HG02885 (cell line): ENCODE measurements at regions not wholly inside any gene's neighbourhood (a gene's known extent, or its start where the extent isn't known, plus 50 kb on each side); places are given as distances from the start of the nearest gene placed in this dataset.
A peak's percentile ranks its signal among the peaks of the same experiment; 100 is the strongest.

Experiments
- ATAC-seq: cut with Tn5 transposase; IDR thresholded peaks from one replicate; pipeline ENCODE4 v1.9.1; 2021; ENCODE audit warnings: mild to moderate bottlenecking; ENCODE audit not compliant: unreplicated experiment, poor library complexity

- ATAC-seq = no peak
Observed at GRCh38 chr10:56782503-56782902, 421.4 kb upstream of the ZWINT start.

DNA sequence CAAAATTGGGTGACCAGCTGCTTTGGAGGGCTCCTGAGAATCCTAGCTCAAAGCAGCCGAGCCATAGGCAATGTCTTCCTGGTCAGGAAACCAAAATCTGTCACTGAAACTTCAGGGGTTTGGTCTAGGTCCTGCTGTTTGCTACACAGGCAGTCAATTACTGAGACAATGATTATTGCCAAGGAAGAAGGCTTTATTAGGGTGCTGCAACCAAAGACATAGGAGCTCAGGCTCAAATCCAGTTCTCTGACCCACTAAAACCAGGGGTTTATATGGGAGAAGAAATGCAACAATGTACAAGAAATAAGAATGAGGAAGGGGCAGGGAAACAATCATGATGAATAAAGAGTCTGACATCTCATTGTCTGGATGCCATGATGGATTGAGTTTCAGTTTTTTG lies 410.3 kb upstream of the ZWINT start:
- ATAC-seq = no peak

DNA sequence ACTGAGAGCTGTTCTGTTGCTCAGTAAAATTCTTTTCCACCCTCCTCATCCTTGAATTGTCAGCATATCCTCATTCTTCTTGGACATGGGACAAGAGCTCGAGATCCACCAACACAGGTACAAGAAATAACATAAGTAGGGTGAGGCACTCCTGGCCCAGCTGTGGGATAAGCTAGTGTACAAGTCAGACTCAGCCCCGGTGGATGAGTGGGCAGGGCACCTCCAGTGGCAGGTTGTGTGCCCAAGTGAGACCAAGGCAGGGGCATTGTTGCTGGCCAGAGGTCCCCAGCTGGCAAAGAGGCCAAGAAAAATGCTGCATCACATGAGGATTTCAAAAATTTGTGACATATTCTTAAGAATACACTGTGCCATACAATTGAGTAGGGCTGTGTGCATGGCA lies 402.0 kb upstream of the ZWINT start:
- no peak for ATAC-seq

DNA sequence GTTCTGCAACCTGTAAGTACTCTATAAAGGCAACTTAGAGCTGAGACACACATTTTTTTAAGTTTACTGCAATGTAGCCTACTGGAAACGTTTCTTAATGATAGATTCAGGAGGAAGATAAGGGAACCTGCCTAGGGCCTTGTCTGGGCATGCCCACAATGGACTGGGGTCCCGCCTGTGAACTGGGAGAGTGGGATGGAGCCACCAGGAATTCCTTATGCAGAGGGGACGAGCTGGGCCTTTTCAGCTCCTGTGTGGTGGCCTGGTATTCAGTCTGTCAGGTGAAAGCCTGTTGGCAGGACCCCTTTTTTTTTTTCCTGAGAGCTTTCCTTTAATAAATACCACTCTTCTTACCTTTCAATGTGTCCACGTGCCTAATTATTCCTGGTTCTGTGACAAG lies 384.4 kb upstream of the ZWINT start:
- ATAC-seq = no peak

DNA sequence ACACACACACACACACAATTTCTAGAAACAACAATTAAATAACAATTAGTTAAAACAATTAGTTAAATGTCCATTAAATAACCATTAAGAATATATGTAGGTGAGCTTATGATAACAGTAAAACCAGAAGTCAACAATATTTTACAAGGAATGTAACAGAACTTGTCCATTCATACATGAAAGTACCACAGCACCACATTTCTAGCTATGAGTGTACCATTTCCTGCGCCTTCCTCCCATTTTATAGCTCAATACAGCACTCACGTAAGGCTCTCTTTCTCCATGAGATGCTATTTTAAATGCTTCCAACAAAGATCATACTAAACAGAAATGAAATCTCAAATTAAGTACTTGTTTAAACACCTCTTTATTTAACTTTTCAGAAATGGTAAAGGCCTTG lies 367.3 kb upstream of the ZWINT start:
- no peak for ATAC-seq

DNA sequence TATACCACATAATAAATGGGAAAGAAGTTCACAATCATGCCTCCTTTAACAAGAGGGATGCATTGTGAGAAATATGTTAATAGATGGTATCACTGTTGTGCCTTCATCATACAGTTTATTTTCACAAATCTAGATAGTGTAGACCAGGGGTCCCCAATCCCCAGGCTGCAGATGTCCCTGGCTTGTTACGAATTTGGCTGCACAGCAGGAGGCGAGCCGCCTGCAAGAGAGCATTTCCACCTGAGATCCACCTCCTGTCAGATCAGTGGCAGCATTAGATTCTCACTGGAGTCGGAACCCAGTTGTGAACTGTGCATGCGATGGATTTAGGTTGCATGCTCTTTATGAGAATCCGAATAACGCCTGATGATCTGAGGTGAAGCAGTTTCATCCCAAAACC lies 361.9 kb upstream of the ZWINT start:
- ATAC-seq = no peak

- no peak for ATAC-seq
Observed at GRCh38 chr10:56715262-56715661, 354.2 kb upstream of the ZWINT start.

DNA sequence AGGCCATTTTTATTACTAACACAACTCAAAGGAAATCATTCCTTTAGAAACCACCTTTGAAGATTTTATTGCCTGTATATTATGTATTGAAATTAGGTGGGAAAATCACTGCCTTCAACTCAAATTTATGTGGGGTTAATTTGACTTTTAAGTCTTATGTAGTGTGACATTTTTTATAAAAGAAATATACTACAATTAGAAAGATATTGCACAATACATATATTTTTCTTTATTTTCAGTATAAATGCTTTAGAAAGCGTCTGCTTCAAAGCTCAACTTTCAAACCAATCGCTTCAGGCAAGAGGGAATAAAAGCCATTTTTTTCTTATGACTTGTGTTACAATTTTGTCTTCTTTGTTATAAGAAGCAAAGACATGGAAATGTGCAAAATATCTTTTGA lies 337.4 kb upstream of the ZWINT start:
- ATAC-seq = no peak

- ATAC-seq = no peak
Observed at GRCh38 chr10:56679578-56679977, 318.5 kb upstream of the ZWINT start.

DNA sequence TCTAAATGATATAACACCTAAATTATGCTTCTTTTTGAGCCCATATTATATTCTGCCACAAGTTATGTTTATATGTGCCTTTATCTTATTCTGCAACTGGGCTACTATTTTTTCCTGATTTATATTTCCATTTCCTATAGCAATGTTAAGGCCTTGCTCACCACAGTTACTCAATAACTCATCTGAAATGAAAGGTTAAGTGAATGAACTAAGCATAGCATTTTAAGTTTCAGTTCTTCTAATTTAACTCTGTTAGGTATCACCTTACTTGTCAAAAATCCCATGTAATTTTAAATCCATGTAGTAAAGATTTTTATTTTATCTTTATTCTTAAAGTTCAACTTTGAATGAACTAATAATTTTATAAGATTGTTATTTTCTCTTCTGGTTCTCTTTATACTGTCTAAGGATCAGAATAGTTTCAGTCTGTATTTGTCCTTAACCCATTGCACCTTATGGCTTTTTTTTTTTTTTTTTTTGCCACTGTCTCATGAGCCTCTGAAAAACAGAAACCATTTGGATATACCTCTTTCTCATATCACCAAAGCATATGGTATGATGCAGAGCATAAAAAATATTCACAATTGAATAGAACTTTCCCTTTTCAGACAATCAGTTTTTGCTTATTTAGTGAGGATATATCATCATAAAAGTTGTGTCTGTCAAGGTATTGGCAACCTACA lies 301.8 kb upstream of the ZWINT start:
- ATAC-seq = peak; percentile 83

- peak; percentile 67 for ATAC-seq
Observed at GRCh38 chr10:56653289-56653688, 292.2 kb upstream of the ZWINT start.

GRCh38 chr10:56646329-56647111 lies 285.5 kb upstream of the ZWINT start:
- no peak for ATAC-seq

GRCh38 chr10:56633876-56634452 lies 272.9 kb upstream of the ZWINT start:
- peak; percentile 99 for ATAC-seq

GRCh38 chr10:56632537-56632936 lies 271.5 kb upstream of the ZWINT start:
- peak; percentile 36 for ATAC-seq

GRCh38 chr10:56624082-56624481 lies 263.0 kb upstream of the ZWINT start:
- ATAC-seq = peak; percentile 67

DNA sequence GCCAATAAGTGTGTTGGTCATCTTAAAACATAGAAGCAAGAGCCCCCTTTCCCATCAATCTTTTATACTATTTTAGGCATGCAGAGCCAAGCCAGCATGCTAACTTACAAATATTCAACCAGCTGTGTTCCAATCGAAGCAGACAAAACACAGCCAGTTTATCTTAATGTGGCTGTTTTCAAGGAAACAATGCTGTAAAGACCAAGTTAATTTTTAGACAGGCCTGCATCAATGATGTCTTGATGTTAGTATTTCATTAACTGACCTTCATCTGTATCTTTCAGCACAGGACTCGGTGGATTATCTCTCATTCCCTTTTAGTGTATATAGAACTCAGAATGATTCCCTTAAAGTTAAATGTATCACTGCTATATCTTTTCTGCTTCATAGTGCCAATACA lies 262.0 kb upstream of the ZWINT start:
- no peak for ATAC-seq

GRCh38 chr10:56622335-56622973 lies 261.4 kb upstream of the ZWINT start:
- ATAC-seq = peak; percentile 92

- no peak for ATAC-seq
Observed at GRCh38 chr10:56606202-56606601, 245.1 kb upstream of the ZWINT start.

DNA sequence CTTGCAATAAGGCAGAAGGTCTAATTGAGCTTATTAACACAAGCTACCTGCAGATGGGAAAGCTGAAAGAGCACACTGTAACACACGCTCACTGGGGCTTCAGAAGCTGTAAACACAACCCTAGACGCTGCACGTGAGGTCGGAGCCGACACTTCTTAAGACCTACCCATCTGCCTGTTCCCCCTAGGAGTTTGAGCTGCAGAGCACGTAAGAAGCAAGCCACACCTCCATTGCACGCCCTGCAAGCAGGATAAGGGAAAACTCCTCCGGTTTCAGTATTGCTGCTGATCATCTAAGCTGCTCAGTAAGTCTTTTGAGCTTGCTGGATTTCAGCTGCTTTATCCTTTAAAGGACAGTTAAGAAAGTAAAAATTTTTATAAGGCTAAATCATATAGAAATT lies 244.0 kb upstream of the ZWINT start:
- ATAC-seq = no peak

GRCh38 chr10:56604624-56605023 lies 243.6 kb upstream of the ZWINT start:
- no peak for ATAC-seq

- no peak for ATAC-seq
Observed at GRCh38 chr10:56599201-56599600, 238.1 kb upstream of the ZWINT start.
